NCI-H82 treated with DMSO at 0.1 percent for 48 hours (cell line): ENCODE measurements at regions not wholly inside any gene's neighbourhood (a gene's known extent, or its start where the extent isn't known, plus 50 kb on each side); places are given as distances from the start of the nearest gene placed in this dataset.

ENCODE experiments used
- DNase-seq: peaks from one replicate; lab custom pipeline; 2025; ENCODE audit not compliant: unreplicated experiment; lab: John Stamatoyannopoulos, UW

- DNase-seq: no peak
Observed at GRCh38 chr18:41548521-41549260, 406.3 kb upstream of the PIK3C3 start.

GRCh38 chr18:41545091-41545888 lies 409.7 kb upstream of the PIK3C3 start:
- no peak for DNase-seq

- no peak for DNase-seq
Observed at GRCh38 chr18:41543815-41544214, 411.2 kb upstream of the PIK3C3 start.

- no peak for DNase-seq
Observed at GRCh38 chr18:41540237-41540871, 414.7 kb upstream of the PIK3C3 start.

GRCh38 chr18:41538751-41539150 lies 416.3 kb upstream of the PIK3C3 start:
- no peak for DNase-seq

GRCh38 chr18:41537666-41538065 lies 417.4 kb upstream of the PIK3C3 start:
- DNase-seq: no peak

- no peak for DNase-seq
Observed at GRCh38 chr18:41532344-41533086, 422.5 kb upstream of the PIK3C3 start.

- DNase-seq: no peak
Observed at GRCh38 chr18:41530970-41531369, 424.1 kb upstream of the PIK3C3 start.

GRCh38 chr18:41529093-41529492 lies 425.9 kb upstream of the PIK3C3 start:
- DNase-seq: no peak

GRCh38 chr18:41526054-41526453 lies 429.0 kb upstream of the PIK3C3 start:
- DNase-seq: no peak

- DNase-seq: no peak
Observed at GRCh38 chr18:41524674-41525470, 430.2 kb upstream of the PIK3C3 start.

GRCh38 chr18:41517142-41517541 lies 437.9 kb upstream of the PIK3C3 start:
- no peak for DNase-seq

GRCh38 chr18:41513438-41513837 lies 441.6 kb upstream of the PIK3C3 start:
- DNase-seq: no peak

- no peak for DNase-seq
Observed at GRCh38 chr18:41504316-41504715, 450.7 kb upstream of the PIK3C3 start.

GRCh38 chr18:41501848-41502247 lies 453.2 kb upstream of the PIK3C3 start:
- no peak for DNase-seq

GRCh38 chr18:41499345-41499744 lies 455.7 kb upstream of the PIK3C3 start:
- DNase-seq: no peak

- no peak for DNase-seq
Observed at GRCh38 chr18:41490861-41491260, 464.2 kb upstream of the PIK3C3 start.

- DNase-seq: no peak
Observed at GRCh38 chr18:41486575-41486974, 468.5 kb upstream of the PIK3C3 start.

- no peak for DNase-seq
Observed at GRCh38 chr18:41484069-41484468, 471.0 kb upstream of the PIK3C3 start.

GRCh38 chr18:41482501-41482900 lies 472.5 kb upstream of the PIK3C3 start:
- DNase-seq: no peak
